HUES48 (cell line): ENCODE measurements at regions not wholly inside any gene's neighbourhood (a gene's known extent, or its start where the extent isn't known, plus 50 kb on each side); places are given as distances from the start of the nearest gene placed in this dataset.

ENCODE experiments used
- H3K27ac ChIP-seq: one replicate; pipeline ENCODE4 v1.7.0; 2013; ENCODE audit warnings: low read depth, low read length, inconsistent platforms
- H3K27me3 ChIP-seq: 2 replicates; pipeline ENCODE4 v1.6.1; 2013; ENCODE audit warnings: mild to moderate bottlenecking, low read length; ENCODE audit not compliant: control insufficient read depth, insufficient read depth
- H3K36me3 ChIP-seq: 2 replicates; pipeline ENCODE4 v1.6.1; 2013; ENCODE audit warnings: low read length; ENCODE audit not compliant: control insufficient read depth, insufficient read depth
- H3K4me1 ChIP-seq: 2 replicates; pipeline ENCODE4 v1.6.1; 2013; ENCODE audit warnings: mild to moderate bottlenecking, low read length; ENCODE audit not compliant: control insufficient read depth, insufficient read depth
- H3K4me3 ChIP-seq: 2 replicates; pipeline ENCODE4 v1.5.1; 2013; ENCODE audit warnings: mild to moderate bottlenecking, low read depth, low read length
- H3K9ac ChIP-seq: 2 replicates; pipeline ENCODE4 v1.6.1; 2013; ENCODE audit warnings: mild to moderate bottlenecking, low read depth, low read length, moderate library complexity
- H3K9me3 ChIP-seq: 2 replicates; pipeline ENCODE4 v1.6.1; 2013; ENCODE audit warnings: low read length; ENCODE audit not compliant: control insufficient read depth, insufficient read depth

DNA sequence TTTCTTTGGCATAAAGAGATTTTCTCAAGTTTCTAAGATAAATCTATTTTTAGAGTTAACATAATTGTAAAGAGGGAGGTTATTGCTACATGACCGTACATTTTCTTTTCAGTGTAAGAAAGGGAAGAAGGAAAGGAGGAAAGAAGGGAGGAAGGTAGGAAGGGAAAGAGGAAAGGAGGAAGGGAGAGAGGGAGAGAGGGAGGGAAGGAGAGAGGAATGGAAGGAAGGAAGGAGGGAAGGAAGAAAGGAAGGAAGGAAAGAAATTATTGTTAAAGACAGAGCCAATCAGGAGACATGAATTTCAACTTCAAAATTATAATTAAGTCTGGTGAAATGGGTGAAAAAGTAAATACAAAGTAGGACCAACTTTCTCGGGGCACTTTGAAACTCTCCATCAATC is 197.6 kb downstream of the SNCA start:
- Histone ChIP-seq H3K27ac (no peak overlapping the region), H3K9ac (no peak overlapping the region), H3K9me3 (no peaks in the 10 kb centered on the region), H3K4me1 (no peaks in the 10 kb centered on the region), H3K4me3 (no peak overlapping the region), H3K27me3 (no peaks in the 10 kb centered on the region; the same call in 1 of the 2 replicates), H3K36me3 (no peaks in the 10 kb centered on the region)

DNA sequence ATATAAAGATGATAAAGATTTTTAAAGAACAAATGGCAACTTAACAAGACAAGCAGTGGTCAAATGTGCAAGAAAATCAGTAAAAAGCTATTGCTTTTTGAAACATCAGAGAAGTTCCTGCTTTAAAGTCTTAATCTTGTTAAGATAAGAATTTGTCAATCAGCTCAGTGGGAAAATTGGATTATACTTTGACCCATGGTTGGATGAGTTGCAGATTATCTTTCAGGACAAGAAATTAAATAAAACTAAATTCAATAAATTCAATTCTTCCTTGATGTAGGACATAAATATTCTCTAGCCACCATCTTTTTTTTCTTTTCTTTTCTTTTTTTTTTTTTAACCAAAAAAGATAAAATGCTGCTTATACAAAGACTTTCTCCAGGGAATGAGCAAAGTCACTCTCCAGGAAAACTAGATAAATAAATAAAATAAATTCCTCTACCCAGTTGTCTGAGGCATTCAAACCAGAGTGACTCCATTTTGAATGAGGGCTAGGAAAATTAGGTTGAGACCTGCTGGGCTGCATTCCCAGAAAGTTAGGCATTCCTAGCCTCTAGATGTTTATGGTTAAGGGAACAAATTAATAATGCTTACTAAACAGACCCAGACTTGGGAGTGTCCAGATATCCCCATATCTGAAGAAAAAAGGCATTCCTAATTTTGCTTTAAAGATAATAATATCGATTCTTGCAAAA is 211.2 kb downstream of the SNCA start:
- no peaks in the 10 kb centered on the region for H3K27me3 ChIP-seq
- peaks cover 3% of the 10 kb centered on the region; the same call in 1 of the 2 replicates for H3K4me1 ChIP-seq
- no peaks in the 10 kb centered on the region for H3K9me3 ChIP-seq
- no peak overlapping the region for H3K27ac ChIP-seq
- no peak overlapping the region for H3K9ac ChIP-seq
- H3K36me3 ChIP-seq = no peaks in the 10 kb centered on the region
- H3K4me3 ChIP-seq = no peak overlapping the region

DNA sequence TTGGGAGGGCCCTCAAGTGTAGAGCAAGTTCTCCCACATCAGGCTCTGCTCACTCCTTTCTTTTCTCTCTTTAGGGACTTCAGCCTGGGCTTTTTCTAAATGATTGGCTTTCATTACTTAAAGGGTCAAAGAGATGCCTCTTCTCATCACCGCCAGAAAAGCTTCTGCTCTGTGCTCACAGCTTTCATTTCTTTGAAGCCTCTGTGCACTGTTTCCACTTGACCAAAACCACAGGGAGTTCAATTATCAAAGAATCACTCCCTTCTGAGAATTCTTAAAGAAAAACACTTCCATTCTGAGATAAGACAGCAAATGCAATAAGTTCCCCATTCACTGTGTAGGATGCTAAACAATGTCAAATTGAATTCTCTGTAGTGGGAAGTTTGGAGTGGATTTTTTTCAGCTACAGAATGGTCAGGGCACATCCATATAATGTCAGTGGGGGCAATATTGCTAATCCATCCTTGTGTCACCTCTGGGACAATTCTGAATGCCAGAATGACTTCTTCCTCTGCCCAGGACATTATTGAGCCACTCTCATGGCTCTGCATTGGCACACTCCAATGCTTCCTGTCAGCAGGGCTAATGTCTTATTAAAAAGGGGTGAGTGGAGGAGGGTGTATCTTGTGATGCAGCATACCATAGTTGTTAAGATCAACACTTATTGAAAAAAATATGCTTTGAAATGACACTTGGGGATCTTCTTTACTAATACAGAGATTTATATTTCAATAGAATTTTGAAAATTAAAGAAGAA is 217.6 kb downstream of the SNCA start:
- Histone ChIP-seq H3K36me3 (no peaks in the 10 kb centered on the region), H3K4me1 (no peaks in the 10 kb centered on the region; the same call in 1 of the 2 replicates), H3K9me3 (no peaks in the 10 kb centered on the region), H3K27ac (no peak overlapping the region), H3K9ac (no peak overlapping the region), H3K4me3 (no peak overlapping the region), H3K27me3 (no peaks in the 10 kb centered on the region)

DNA sequence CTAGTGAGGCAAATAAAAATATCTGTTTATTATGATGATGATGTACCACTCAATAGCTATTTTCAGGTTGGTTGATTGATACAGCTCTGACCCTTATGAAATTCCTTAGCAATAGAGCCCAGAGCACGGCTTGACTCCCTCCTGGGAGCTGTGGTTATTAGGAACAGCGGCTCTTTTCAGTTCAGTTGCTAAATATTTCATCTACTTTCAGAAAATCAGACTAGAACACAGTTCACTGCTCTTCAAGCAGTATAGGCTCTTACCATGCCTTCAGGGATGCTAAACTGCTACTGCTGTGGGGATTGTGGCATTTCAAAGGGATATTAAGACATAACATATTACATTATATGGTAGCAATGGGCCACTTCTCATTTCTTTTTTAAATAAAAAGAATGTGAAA is 218.8 kb downstream of the SNCA start:
- H3K9ac ChIP-seq = no peak overlapping the region
- H3K4me1 ChIP-seq = no peaks in the 10 kb centered on the region; the same call in 1 of the 2 replicates
- H3K4me3 ChIP-seq = no peak overlapping the region
- no peaks in the 10 kb centered on the region for H3K27me3 ChIP-seq
- H3K36me3 ChIP-seq = no peaks in the 10 kb centered on the region
- H3K27ac ChIP-seq = no peak overlapping the region
- no peaks in the 10 kb centered on the region for H3K9me3 ChIP-seq

DNA sequence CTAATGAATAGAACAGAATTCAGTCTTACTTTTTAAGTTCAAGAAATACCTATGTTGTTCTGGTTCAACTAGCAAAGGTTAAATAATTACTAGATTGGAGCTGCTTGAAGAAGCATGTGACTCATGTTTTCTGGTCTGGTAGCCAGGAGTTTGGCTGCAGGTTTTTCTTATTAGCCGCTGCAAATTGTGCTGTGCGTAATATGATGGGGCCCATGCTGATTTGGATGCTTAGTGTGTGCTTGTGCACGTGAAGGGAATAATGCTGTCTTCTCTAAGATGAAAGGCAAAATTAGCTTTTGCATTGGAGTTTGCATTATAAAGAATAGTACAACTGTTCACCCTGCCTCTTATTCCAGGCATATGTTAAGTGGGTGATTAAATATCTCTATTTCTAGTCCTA is 219.6 kb downstream of the SNCA start:
- Histone ChIP-seq H3K27ac (no peak overlapping the region), H3K9me3 (no peaks in the 10 kb centered on the region), H3K4me3 (no peak overlapping the region), H3K27me3 (no peaks in the 10 kb centered on the region), H3K4me1 (no peaks in the 10 kb centered on the region; the same call in 1 of the 2 replicates), H3K9ac (no peak overlapping the region), H3K36me3 (no peaks in the 10 kb centered on the region)

DNA sequence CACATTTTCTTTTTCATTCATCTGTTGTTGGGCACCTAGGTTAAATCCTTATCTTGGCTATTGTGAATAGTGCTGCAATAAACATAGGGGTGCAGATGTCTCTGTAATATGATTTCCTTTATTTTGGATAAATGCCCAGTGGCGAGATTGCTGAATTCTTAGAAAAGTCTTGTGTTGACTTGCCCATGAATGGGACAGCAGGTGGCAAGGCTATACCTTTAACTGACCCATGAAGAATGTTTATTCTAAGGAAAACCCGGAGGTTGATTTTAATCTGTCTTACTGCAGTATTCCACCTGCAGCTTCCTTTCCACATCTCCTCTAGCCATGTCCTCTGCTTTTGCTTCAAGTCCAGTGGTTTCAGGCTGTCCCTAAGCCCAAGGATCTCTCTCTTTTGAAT is 220.6 kb downstream of the SNCA start:
- Histone ChIP-seq H3K27me3 (no peaks in the 10 kb centered on the region), H3K36me3 (no peaks in the 10 kb centered on the region), H3K4me1 (no peaks in the 10 kb centered on the region; the same call in 1 of the 2 replicates), H3K4me3 (no peak overlapping the region), H3K9me3 (no peaks in the 10 kb centered on the region), H3K9ac (no peak overlapping the region), H3K27ac (no peak overlapping the region)

DNA sequence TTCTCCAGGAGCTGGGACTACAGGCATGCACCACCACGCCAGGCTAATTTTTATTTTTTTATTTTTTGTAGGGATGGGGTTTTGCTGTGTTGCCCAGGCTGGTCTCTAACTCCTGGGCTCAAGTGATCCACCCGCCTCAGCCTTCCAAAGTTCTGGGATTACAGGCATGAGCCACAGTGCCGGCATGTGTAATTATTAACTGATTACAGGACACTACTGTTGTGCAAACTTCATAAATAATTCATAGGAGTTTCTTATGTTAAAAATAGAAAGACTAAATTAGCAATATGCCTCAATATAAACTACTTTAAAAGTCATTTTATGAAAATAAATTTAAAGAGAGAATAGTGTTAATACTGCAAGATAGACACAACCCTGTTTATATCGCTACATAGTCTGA is 221.9 kb downstream of the SNCA start:
- H3K27ac ChIP-seq = no peak overlapping the region
- H3K27me3 ChIP-seq = no peaks in the 10 kb centered on the region
- H3K4me3 ChIP-seq = no peak overlapping the region

DNA sequence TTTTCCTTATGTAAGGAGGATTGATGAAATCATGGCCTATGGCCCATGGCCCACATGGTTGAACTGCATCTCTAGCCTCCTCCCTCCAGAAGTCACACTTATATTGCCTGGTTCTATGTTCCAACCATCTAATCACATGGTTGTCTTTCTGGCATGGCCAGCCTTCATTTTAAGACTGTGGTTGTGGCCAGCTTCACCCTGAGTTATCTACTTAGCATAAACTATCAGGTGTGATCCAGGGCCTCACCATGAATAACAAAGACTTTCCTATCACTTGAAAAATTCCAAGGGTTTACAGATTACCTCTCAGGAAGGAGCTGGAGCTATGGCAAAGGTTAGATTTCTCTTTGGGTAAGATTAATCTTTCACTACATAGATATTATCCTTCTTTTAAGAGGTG is 222.8 kb downstream of the SNCA start:
- Histone ChIP-seq H3K36me3 (no peaks in the 10 kb centered on the region), H3K9ac (no peak overlapping the region), H3K9me3 (no peaks in the 10 kb centered on the region), H3K4me3 (no peak overlapping the region), H3K27ac (no peak overlapping the region), H3K4me1 (no peaks in the 10 kb centered on the region; the same call in 1 of the 2 replicates), H3K27me3 (no peaks in the 10 kb centered on the region)

More for the DNA sequence above, 221.9 kb downstream of the SNCA start:
- Histone ChIP-seq H3K9me3 (no peaks in the 10 kb centered on the region), H3K9ac (no peak overlapping the region), H3K36me3 (no peaks in the 10 kb centered on the region), H3K4me1 (no peaks in the 10 kb centered on the region; the same call in 1 of the 2 replicates)

DNA sequence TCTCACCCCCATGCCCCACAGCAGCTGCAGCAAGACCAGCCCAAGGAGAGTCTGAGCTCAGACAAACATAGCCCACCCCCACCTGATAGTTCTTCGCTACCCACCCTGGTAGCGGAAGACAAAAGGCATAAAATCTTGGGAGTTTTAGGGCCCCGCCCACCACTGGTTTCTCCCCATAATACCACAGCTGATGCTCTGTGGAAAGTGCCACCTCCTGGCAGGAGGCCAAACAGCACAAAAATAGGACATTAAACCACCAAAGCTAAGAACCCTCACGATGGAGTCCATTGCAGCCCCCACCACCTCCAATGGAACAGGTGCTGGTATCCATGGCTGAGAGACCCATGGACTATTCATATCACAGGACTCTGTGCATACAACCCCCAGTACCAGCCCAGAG is 226.7 kb downstream of the SNCA start:
- Histone ChIP-seq H3K27me3 (no peaks in the 10 kb centered on the region), H3K4me1 (no peaks in the 10 kb centered on the region)

DNA sequence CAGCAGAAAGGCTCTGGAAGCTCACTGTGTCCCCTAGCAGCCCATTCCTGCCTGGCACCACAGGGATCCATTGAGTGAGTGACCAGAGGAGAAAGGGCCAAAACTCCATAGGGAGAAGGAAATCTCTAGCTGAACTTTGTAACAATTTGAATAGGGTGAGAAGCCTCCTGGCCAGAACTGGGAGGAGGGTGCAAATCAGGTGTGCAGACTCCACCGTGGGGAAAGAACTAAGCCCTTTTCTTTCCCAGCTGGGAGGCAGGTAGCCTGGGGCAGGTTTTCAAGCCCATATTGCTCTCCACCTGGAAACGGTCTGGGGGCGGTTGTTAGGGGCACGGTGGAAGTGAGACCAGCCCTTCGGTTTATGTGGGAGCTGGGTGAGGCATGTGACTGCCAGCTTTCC is 227.2 kb downstream of the SNCA start:
- Histone ChIP-seq H3K27me3 (no peaks in the 10 kb centered on the region), H3K27ac (no peak overlapping the region), H3K4me1 (no peaks in the 10 kb centered on the region)

More for the DNA sequence above, 226.7 kb downstream of the SNCA start:
- H3K4me3 ChIP-seq = no peak overlapping the region
- no peak overlapping the region for H3K9ac ChIP-seq
- H3K27ac ChIP-seq = no peak overlapping the region
- H3K36me3 ChIP-seq = no peaks in the 10 kb centered on the region
- H3K9me3 ChIP-seq = no peaks in the 10 kb centered on the region

DNA sequence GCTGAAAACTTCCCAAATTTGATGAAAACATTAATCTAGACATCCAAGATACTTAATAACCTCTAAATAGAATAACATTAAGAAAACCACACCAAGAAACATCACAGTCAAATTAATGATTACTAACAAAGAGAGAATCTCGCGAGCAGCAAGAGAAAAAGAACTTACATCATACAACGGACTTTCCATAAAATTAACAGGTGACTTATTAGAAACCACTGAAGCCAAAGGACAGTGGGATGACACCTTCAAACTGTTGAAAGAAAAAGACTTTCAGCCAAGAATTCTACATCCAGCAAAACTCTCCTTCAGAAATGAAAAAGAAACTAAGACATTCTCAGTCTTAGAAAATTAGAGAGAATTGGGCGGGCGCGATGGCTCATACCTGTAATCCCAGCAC is 232.0 kb downstream of the SNCA start:
- Histone ChIP-seq H3K9ac (no peak overlapping the region), H3K36me3 (no peaks in the 10 kb centered on the region), H3K9me3 (no peaks in the 10 kb centered on the region)

More for the DNA sequence above, 227.2 kb downstream of the SNCA start:
- Histone ChIP-seq H3K36me3 (no peaks in the 10 kb centered on the region), H3K9me3 (no peaks in the 10 kb centered on the region), H3K4me3 (no peak overlapping the region), H3K9ac (no peak overlapping the region)

More for the DNA sequence above, 232.0 kb downstream of the SNCA start:
- no peaks in the 10 kb centered on the region for H3K4me1 ChIP-seq
- H3K27me3 ChIP-seq = no peaks in the 10 kb centered on the region
- H3K4me3 ChIP-seq = no peak overlapping the region
- no peak overlapping the region for H3K27ac ChIP-seq
